Ishikawa (cell line): ENCODE measurements at regions not wholly inside any gene's neighbourhood (a gene's known extent, or its start where the extent isn't known, plus 50 kb on each side); places are given as distances from the start of the nearest gene placed in this dataset.

Experiments
- CEBPB ChIP-seq: IDR thresholded peaks from 2 replicates; pipeline ENCODE4 v1.6.1; 2012
- CREB1 ChIP-seq: IDR thresholded peaks from 2 replicates; pipeline ENCODE4 v1.6.1; 2012; ENCODE audit warnings: low read depth
- EGR1 ChIP-seq: IDR thresholded peaks from 2 replicates; pipeline ENCODE4 v1.6.1; 2012
- EP300 ChIP-seq: IDR thresholded peaks from 2 replicates; pipeline ENCODE4 v1.6.1; 2012; ENCODE audit warnings: borderline replicate concordance
- FOXM1 ChIP-seq: IDR thresholded peaks from 2 replicates; pipeline ENCODE4 v1.6.1; 2012; ENCODE audit warnings: low read depth, borderline replicate concordance
- MAX ChIP-seq: IDR thresholded peaks from 2 replicates; pipeline ENCODE4 v1.6.1; 2012
- NFIC ChIP-seq: IDR thresholded peaks from 2 replicates; pipeline ENCODE4 v1.6.1; 2012
- RAD21 ChIP-seq: IDR thresholded peaks from 2 replicates; pipeline ENCODE4 v1.6.1; 2012; ENCODE audit warnings: low read depth
- TAF1 ChIP-seq: IDR thresholded peaks from 2 replicates; pipeline ENCODE4 v1.6.1; 2012; ENCODE audit warnings: low read depth, mild to moderate bottlenecking
- TCF12 ChIP-seq: IDR thresholded peaks from 2 replicates; pipeline ENCODE4 v1.6.1; 2012; ENCODE audit warnings: low read depth
- TEAD4 ChIP-seq: IDR thresholded peaks from 2 replicates; pipeline ENCODE4 v1.6.1; 2012
- USF1 ChIP-seq: IDR thresholded peaks from 2 replicates; pipeline ENCODE4 v1.6.1; 2012
- YY1 ChIP-seq: IDR thresholded peaks from 2 replicates; pipeline ENCODE4 v1.6.1; 2012; ENCODE audit warnings: low read depth
- ZBTB7A ChIP-seq: IDR thresholded peaks from 2 replicates; pipeline ENCODE4 v1.6.1; 2012; ENCODE audit warnings: low read depth
- TF ChIP-seq, protein P1 (sequence below): IDR thresholded peaks from 2 replicates; pipeline ENCODE4 v1.6.1; 2012; ENCODE audit warnings: low read depth, mild to moderate bottlenecking

GRCh38 chr4:131419147-131419546, 1729.9 kb upstream of the PCDH10 start:
- TF ChIP-seq CREB1: no peak
- TF ChIP-seq EP300: no peak
- TF ChIP-seq, protein P1, sequence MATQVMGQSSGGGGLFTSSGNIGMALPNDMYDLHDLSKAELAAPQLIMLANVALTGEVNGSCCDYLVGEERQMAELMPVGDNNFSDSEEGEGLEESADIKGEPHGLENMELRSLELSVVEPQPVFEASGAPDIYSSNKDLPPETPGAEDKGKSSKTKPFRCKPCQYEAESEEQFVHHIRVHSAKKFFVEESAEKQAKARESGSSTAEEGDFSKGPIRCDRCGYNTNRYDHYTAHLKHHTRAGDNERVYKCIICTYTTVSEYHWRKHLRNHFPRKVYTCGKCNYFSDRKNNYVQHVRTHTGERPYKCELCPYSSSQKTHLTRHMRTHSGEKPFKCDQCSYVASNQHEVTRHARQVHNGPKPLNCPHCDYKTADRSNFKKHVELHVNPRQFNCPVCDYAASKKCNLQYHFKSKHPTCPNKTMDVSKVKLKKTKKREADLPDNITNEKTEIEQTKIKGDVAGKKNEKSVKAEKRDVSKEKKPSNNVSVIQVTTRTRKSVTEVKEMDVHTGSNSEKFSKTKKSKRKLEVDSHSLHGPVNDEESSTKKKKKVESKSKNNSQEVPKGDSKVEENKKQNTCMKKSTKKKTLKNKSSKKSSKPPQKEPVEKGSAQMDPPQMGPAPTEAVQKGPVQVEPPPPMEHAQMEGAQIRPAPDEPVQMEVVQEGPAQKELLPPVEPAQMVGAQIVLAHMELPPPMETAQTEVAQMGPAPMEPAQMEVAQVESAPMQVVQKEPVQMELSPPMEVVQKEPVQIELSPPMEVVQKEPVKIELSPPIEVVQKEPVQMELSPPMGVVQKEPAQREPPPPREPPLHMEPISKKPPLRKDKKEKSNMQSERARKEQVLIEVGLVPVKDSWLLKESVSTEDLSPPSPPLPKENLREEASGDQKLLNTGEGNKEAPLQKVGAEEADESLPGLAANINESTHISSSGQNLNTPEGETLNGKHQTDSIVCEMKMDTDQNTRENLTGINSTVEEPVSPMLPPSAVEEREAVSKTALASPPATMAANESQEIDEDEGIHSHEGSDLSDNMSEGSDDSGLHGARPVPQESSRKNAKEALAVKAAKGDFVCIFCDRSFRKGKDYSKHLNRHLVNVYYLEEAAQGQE: no peak
- TF ChIP-seq YY1: no peak
- TF ChIP-seq TCF12: no peak
- TF ChIP-seq ZBTB7A: no peak
- no peak for TF ChIP-seq USF1
- TF ChIP-seq TAF1: no peak
- TF ChIP-seq CEBPB: no peak
- no peak for TF ChIP-seq RAD21

- TF ChIP-seq RAD21: no peak
- TF ChIP-seq YY1: no peak
- TF ChIP-seq EGR1: no peak
- TF ChIP-seq CREB1: no peak
- TF ChIP-seq TEAD4: no peak
- no peak for TF ChIP-seq CEBPB
Measured at GRCh38 chr4:131426023-131426758, 1722.9 kb upstream of the PCDH10 start.

GRCh38 chr4:131427000-131427399, 1722.1 kb upstream of the PCDH10 start:
- TF ChIP-seq CREB1 (no peak), USF1 (no peak), YY1 (no peak), TCF12 (no peak), TAF1 (no peak), CEBPB (no peak), FOXM1 (no peak), TEAD4 (no peak), NFIC (no peak), ZBTB7A (no peak), RAD21 (no peak), EGR1 (no peak), EP300 (no peak), MAX (no peak)
- TF ChIP-seq, protein P1: no peak

- TF ChIP-seq ZBTB7A: no peak
- TF ChIP-seq TCF12: no peak
- TF ChIP-seq RAD21: peak; percentile 34
- TF ChIP-seq TEAD4: no peak
- no peak for TF ChIP-seq CEBPB
Measured at GRCh38 chr4:131430302-131430701, 1718.8 kb upstream of the PCDH10 start.

GRCh38 chr4:131441004-131441688, 1707.9 kb upstream of the PCDH10 start:
- TF ChIP-seq RAD21: no peak
- no peak for TF ChIP-seq FOXM1
- TF ChIP-seq, protein P1: no peak
- no peak for TF ChIP-seq TEAD4
- TF ChIP-seq EGR1: no peak
- no peak for TF ChIP-seq TCF12
- no peak for TF ChIP-seq CEBPB
- TF ChIP-seq YY1: no peak
- TF ChIP-seq NFIC: no peak
- no peak for TF ChIP-seq USF1
- TF ChIP-seq TAF1: no peak
- TF ChIP-seq CREB1: no peak
- TF ChIP-seq ZBTB7A: no peak
